ENCODE measurements at regions not wholly inside any gene's neighbourhood (a gene's known extent, or its start where the extent isn't known, plus 50 kb on each side); places are given as distances from the start of the nearest gene placed in this dataset.

- TF ChIP-seq, protein P1, sequence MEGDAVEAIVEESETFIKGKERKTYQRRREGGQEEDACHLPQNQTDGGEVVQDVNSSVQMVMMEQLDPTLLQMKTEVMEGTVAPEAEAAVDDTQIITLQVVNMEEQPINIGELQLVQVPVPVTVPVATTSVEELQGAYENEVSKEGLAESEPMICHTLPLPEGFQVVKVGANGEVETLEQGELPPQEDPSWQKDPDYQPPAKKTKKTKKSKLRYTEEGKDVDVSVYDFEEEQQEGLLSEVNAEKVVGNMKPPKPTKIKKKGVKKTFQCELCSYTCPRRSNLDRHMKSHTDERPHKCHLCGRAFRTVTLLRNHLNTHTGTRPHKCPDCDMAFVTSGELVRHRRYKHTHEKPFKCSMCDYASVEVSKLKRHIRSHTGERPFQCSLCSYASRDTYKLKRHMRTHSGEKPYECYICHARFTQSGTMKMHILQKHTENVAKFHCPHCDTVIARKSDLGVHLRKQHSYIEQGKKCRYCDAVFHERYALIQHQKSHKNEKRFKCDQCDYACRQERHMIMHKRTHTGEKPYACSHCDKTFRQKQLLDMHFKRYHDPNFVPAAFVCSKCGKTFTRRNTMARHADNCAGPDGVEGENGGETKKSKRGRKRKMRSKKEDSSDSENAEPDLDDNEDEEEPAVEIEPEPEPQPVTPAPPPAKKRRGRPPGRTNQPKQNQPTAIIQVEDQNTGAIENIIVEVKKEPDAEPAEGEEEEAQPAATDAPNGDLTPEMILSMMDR (conservative IDR thresholded peaks at IDR 0.05 in 1 of 2, IDR thresholded peaks at IDR 0.05 in 1 of 2; ENCODE audit: extremely low read depth in 1 of 2, insufficient read depth in 1 of 2, low read depth in 1 of 2, low read length in 2 of 2): no peak
- TF ChIP-seq EZH2 (IDR thresholded peaks at IDR 0.05; ENCODE audit: borderline replicate concordance, low read length): no peak
Measured at GRCh38 chr11:115928811-115929210, 424.6 kb upstream of the CADM1 start.

All from mammary epithelial cell (primary cell).